Spinal cord (tissue), 9 donors: ENCODE measurements at regions not wholly inside any gene's neighbourhood (a gene's known extent, or its start where the extent isn't known, plus 50 kb on each side); places are given as distances from the start of the nearest gene placed in this dataset.

Experiments used
- DNase-seq, 6 donors: peaks; one replicate each; pipeline versions ENCODE4 v3.0.0 to v3.0.0-alpha.2; 2013 to 2015; ENCODE audit warnings: low spot score in 6 of 6, low read depth in 4 of 6
- H3K27ac ChIP-seq: one replicate; pipeline ENCODE4 v1.5.1; 2013; ENCODE audit warnings: low read depth, low read length, control low read depth
- H3K27me3 ChIP-seq: one replicate; pipeline ENCODE4 v1.6.1; 2013; ENCODE audit warnings: low read length; ENCODE audit not compliant: control insufficient read depth, insufficient read depth
- H3K36me3 ChIP-seq: one replicate; pipeline ENCODE4 v1.6.1; 2013; ENCODE audit warnings: low read length; ENCODE audit not compliant: control insufficient read depth, insufficient read depth
- H3K4me1 ChIP-seq: one replicate; pipeline ENCODE4 v1.6.1; 2013; ENCODE audit warnings: low read length; ENCODE audit not compliant: control insufficient read depth, insufficient read depth
- H3K4me3 ChIP-seq: one replicate; pipeline ENCODE4 v1.5.1; 2013; ENCODE audit warnings: low read depth, low read length, control low read depth
- H3K9me3 ChIP-seq: one replicate; pipeline ENCODE4 v1.6.1; 2013; ENCODE audit warnings: low read length; ENCODE audit not compliant: control insufficient read depth, insufficient read depth
- WGBS: methylation state at CpG from one replicate; pipeline ENCODE4 v1.1.5; 2013; ENCODE audit warnings: missing lambda C conversion rate; ENCODE audit not compliant: insufficient coverage; 5-methylcytosine and 5-hydroxymethylcytosine counted together
- donor health status: healthy.

DNA sequence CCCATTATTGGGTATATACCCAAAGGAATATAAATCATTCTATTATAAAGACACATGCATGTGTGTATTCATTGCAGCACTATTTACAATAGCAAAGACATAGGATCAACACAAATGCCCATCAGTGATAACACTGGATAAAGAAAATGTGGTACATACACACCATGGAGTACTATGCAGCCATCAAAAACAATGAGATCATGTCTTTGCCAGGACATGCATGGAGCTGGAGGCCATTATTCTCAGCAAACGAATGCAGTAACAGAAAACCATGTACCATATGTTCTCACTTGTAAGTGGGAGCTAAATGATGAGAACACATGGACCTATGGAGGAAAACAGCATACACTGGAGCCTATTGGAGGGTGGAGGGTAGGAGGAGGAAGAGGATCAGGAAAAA is 402.4 kb downstream of the CSNK1G3 start:
- WGBS, result no CpG with 5 or more reads among the region's 1 CpG
- H3K4me1 ChIP-seq, result no peaks in the 10 kb centered on the region
- no peak for DNase-seq
- H3K27ac ChIP-seq, result no peak overlapping the region
- peaks cover 6% of the 10 kb centered on the region for H3K9me3 ChIP-seq
- H3K36me3 ChIP-seq, result no peaks in the 10 kb centered on the region
- no peaks in the 10 kb centered on the region for H3K27me3 ChIP-seq
- no peak overlapping the region for H3K4me3 ChIP-seq

GRCh38 chr5:123907349-123907748 is 395.4 kb downstream of the CSNK1G3 start:
- no CpG with 5 or more reads among the region's 3 CpGs for WGBS
- H3K27ac ChIP-seq, result no peak overlapping the region
- H3K36me3 ChIP-seq, result no peaks in the 10 kb centered on the region
- no peak overlapping the region for H3K4me3 ChIP-seq
- no peaks in the 10 kb centered on the region for H3K4me1 ChIP-seq
- H3K27me3 ChIP-seq, result no peaks in the 10 kb centered on the region
- no peaks in the 10 kb centered on the region for H3K9me3 ChIP-seq
- no peak for DNase-seq

DNA sequence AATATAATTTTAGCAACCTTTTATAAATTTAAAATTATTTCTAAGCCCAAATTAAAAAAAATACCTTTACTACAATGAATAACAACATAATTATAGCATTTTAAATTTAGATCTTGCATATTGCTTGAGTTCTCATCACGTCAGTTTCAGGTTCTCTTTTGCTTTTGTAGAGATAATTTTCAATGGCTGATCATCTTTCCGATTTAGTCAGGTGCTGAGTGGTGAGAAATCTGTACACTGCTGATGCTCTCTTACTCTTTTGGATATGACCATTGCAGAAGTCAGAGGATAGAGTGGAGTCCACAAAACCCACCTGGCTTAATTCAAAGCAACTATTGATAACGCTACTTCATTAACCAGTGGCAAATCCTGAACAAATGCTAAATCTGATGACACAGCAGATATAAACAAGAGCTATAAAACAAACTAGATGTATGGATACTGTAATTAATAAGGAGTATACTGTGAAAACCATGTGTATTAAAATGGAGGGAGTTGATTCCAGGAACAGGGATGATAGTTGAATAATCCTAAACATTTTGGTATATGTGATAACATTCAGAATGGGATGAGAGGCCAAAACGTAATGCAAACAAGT is 394.8 kb downstream of the CSNK1G3 start:
- Histone ChIP-seq H3K4me1 (no peaks in the 10 kb centered on the region), H3K36me3 (no peaks in the 10 kb centered on the region), H3K27ac (no peak overlapping the region), H3K4me3 (no peak overlapping the region), H3K27me3 (no peaks in the 10 kb centered on the region), H3K9me3 (no peaks in the 10 kb centered on the region)
- WGBS, result 93% methylated on average over 2 of the region's 4 CpGs
- no peak for DNase-seq

- no peak overlapping the region for H3K4me3 ChIP-seq
- no peaks in the 10 kb centered on the region for H3K9me3 ChIP-seq
- H3K27me3 ChIP-seq, result no peaks in the 10 kb centered on the region
- H3K36me3 ChIP-seq, result no peaks in the 10 kb centered on the region
- WGBS, result 44% methylated on average over 1 of the region's 1 CpG
- no peak overlapping the region for H3K27ac ChIP-seq
- DNase-seq, result peak in 1 of 6 donors; percentile 6
- no peaks in the 10 kb centered on the region for H3K4me1 ChIP-seq
Measured at GRCh38 chr5:123885081-123885480, 373.1 kb downstream of the CSNK1G3 start.

GRCh38 chr5:123882965-123883345 is 371.0 kb downstream of the CSNK1G3 start:
- Histone ChIP-seq H3K4me3 (no peak overlapping the region), H3K4me1 (no peaks in the 10 kb centered on the region), H3K36me3 (no peaks in the 10 kb centered on the region), H3K27ac (no peak overlapping the region), H3K27me3 (no peaks in the 10 kb centered on the region), H3K9me3 (no peaks in the 10 kb centered on the region)
- no CpG with 5 or more reads among the region's 2 CpGs for WGBS
- DNase-seq, result peak in 2 of 6 donors; percentile 7 to 23

GRCh38 chr5:123882319-123882964 is 370.5 kb downstream of the CSNK1G3 start:
- Histone ChIP-seq H3K36me3 (no peaks in the 10 kb centered on the region), H3K9me3 (no peaks in the 10 kb centered on the region), H3K27me3 (no peaks in the 10 kb centered on the region), H3K4me3 (no peak overlapping the region), H3K4me1 (peaks cover 2% of the 10 kb centered on the region), H3K27ac (no peak overlapping the region)
- DNase-seq, result peak in 1 of 6 donors; percentile 54
- 41% methylated on average over 2 of the region's 5 CpGs for WGBS

DNA sequence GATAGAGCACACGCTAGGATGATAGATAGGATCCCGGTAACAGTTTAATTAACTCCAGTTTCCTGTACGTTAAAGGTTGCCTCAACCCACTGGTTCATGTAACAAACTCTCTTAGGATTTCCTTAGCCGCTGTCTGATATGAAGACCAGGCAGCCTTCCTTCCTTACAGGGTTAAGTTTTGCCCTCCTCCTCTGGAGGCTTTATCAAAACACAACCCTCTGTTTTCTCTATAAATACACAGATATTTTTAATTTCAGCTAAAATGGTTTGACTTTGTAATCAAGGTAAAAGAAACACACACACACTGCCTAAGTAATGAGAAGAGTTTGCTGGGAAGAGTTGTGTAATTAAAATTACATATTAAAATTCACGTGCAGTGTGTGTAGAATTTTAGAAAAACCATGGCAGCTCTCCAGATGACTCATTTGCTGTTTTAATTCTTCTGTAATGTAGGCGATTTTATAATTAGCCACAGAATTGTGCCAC is 369.8 kb downstream of the CSNK1G3 start:
- peak in 2 of 6 donors; percentile 62 to 78 for DNase-seq
- Histone ChIP-seq H3K4me3 (no peak overlapping the region), H3K4me1 (peaks cover 5% of the 10 kb centered on the region), H3K9me3 (no peaks in the 10 kb centered on the region), H3K36me3 (no peaks in the 10 kb centered on the region), H3K27me3 (no peaks in the 10 kb centered on the region), H3K27ac (no peak overlapping the region)
- 24% methylated on average over 3 of the region's 6 CpGs for WGBS

- peaks cover 6% of the 10 kb centered on the region for H3K4me1 ChIP-seq
- H3K27me3 ChIP-seq, result no peaks in the 10 kb centered on the region
- no peak overlapping the region for H3K4me3 ChIP-seq
- DNase-seq, result no peak
- H3K27ac ChIP-seq, result no peak overlapping the region
- H3K36me3 ChIP-seq, result no peaks in the 10 kb centered on the region
- H3K9me3 ChIP-seq, result no peaks in the 10 kb centered on the region
Measured at GRCh38 chr5:123880875-123881274, 368.9 kb downstream of the CSNK1G3 start.

- no peak overlapping the region for H3K4me3 ChIP-seq
- no peak overlapping the region for H3K27ac ChIP-seq
- H3K4me1 ChIP-seq, result peaks cover 12% of the 10 kb centered on the region
- DNase-seq, result no peak
- no peaks in the 10 kb centered on the region for H3K36me3 ChIP-seq
- H3K9me3 ChIP-seq, result no peaks in the 10 kb centered on the region
- H3K27me3 ChIP-seq, result no peaks in the 10 kb centered on the region
- 63% methylated on average over 3 of the region's 4 CpGs for WGBS
Measured at GRCh38 chr5:123879071-123879470, 367.1 kb downstream of the CSNK1G3 start.

- Histone ChIP-seq H3K27me3 (no peaks in the 10 kb centered on the region), H3K4me1 (peaks cover 12% of the 10 kb centered on the region), H3K36me3 (no peaks in the 10 kb centered on the region), H3K4me3 (no peak overlapping the region), H3K27ac (peak overlapping the region; percentile 92), H3K9me3 (no peaks in the 10 kb centered on the region)
- peak in 1 of 6 donors; percentile 38 for DNase-seq
- WGBS, result 73% methylated on average over 3 of the region's 4 CpGs
Measured at GRCh38 chr5:123876276-123876790, 364.4 kb downstream of the CSNK1G3 start.
